ENCODE measurements at regions not wholly inside any gene's neighbourhood (a gene's known extent, or its start where the extent isn't known, plus 50 kb on each side); places are given as distances from the start of the nearest gene placed in this dataset.

GRCh38 chr1:170351366-170351946 lies 180.5 kb upstream of the GORAB start:
- Histone ChIP-seq H3K79me2 (ENCODE audit: control insufficient read depth, insufficient read depth, low read length) (no peaks in the 10 kb centered on the region), H3K9ac (ENCODE audit: control insufficient read depth, extremely low read depth, insufficient read depth, low read length) (no peak overlapping the region), H3K36me3 (ENCODE audit: control insufficient read depth in 2 of 2, extremely low read depth in 1 of 2, insufficient read depth in 2 of 2, low read length in 2 of 2) (no peaks in the 10 kb centered on the region), H3K9me3 (ENCODE audit: control insufficient read depth, low read depth, low read length) (no peaks in the 10 kb centered on the region), H3K4me1 (ENCODE audit: control insufficient read depth, extremely low read depth, insufficient read depth, low read length) (no peaks in the 10 kb centered on the region), H2AFZ (ENCODE audit: control insufficient read depth, low read length) (no peak overlapping the region), H3K27me3 (ENCODE audit: control insufficient read depth, extremely low read depth, insufficient read depth, low read length) (no peaks in the 10 kb centered on the region), H4K20me1 (ENCODE audit: control insufficient read depth, extremely low read depth, insufficient read depth, low read length) (no peaks in the 10 kb centered on the region), H3K4me3 (ENCODE audit: control insufficient read depth in 2 of 3, extremely low read depth in 1 of 3, insufficient read depth in 2 of 3, low read depth in 1 of 3, low read length in 3 of 3) (no peak overlapping the region), H3K9me1 (ENCODE audit: control insufficient read depth, extremely low read depth, insufficient read depth, low read length) (no peaks in the 10 kb centered on the region), H3K4me2 (ENCODE audit: control insufficient read depth, extremely low read depth, insufficient read depth, low read depth, low read length) (no peak overlapping the region), H3K27ac (ENCODE audit: control insufficient read depth, insufficient read depth, low read length) (no peak overlapping the region)
- no peak for DNase-seq (ENCODE audit: low read depth, low spot score)
- dilution Hi-C loops (cut with MboI; ENCODE audit: extremely low pct_ligation_motif_present, low sequenced_read_pairs) = no loop called here
- TF ChIP-seq EZH2 (IDR thresholded peaks at IDR 0.05; ENCODE audit: low read length) = no peak
- TF ChIP-seq CTCF (optimal IDR thresholded peaks at IDR 0.05 in 1 of 3, IDR thresholded peaks at IDR 0.05 in 1 of 3, conservative IDR thresholded peaks at IDR 0.05 in 1 of 3; ENCODE audit: extremely low read depth in 1 of 3, insufficient read depth in 2 of 3, low read length in 3 of 3) = no peak
- no peak for FAIRE-seq

DNA sequence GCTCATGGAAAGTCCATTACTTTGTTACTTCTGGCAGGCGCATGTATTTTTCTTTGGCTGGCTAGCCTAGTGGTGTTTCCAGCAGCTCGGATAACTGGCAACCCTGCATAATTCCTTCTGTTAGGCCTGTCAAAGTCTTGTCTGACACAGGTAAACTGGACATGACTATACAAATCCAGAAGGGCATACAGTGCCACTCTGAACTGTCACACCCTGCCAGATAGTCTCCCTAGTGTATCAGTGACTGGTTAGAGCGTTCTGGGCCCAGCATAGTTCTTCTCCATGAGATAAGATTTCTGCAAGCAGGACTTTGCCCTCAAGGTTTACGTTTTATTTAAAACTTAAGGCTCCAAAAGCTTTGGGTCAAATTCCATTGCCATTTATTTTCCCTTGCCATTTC lies 177.7 kb upstream of the GORAB start:
- Histone ChIP-seq H2AFZ (ENCODE audit: control insufficient read depth, low read length) (no peak overlapping the region), H3K4me1 (ENCODE audit: control insufficient read depth, extremely low read depth, insufficient read depth, low read length) (no peaks in the 10 kb centered on the region), H3K9ac (ENCODE audit: control insufficient read depth, extremely low read depth, insufficient read depth, low read length) (no peak overlapping the region), H3K27me3 (ENCODE audit: control insufficient read depth, extremely low read depth, insufficient read depth, low read length) (no peaks in the 10 kb centered on the region), H3K4me3 (ENCODE audit: control insufficient read depth in 2 of 3, extremely low read depth in 1 of 3, insufficient read depth in 2 of 3, low read depth in 1 of 3, low read length in 3 of 3) (no peak overlapping the region), H3K79me2 (ENCODE audit: control insufficient read depth, insufficient read depth, low read length) (no peaks in the 10 kb centered on the region), H3K36me3 (ENCODE audit: control insufficient read depth in 2 of 2, extremely low read depth in 1 of 2, insufficient read depth in 2 of 2, low read length in 2 of 2) (no peaks in the 10 kb centered on the region), H4K20me1 (ENCODE audit: control insufficient read depth, extremely low read depth, insufficient read depth, low read length) (no peaks in the 10 kb centered on the region), H3K27ac (ENCODE audit: control insufficient read depth, insufficient read depth, low read length) (no peak overlapping the region), H3K4me2 (ENCODE audit: control insufficient read depth, extremely low read depth, insufficient read depth, low read depth, low read length) (no peak overlapping the region), H3K9me3 (ENCODE audit: control insufficient read depth, low read depth, low read length) (no peaks in the 10 kb centered on the region), H3K9me1 (ENCODE audit: control insufficient read depth, extremely low read depth, insufficient read depth, low read length) (no peaks in the 10 kb centered on the region)
- DNase-seq (ENCODE audit: low read depth, low spot score) = no peak
- dilution Hi-C loops (cut with MboI; ENCODE audit: extremely low pct_ligation_motif_present, low sequenced_read_pairs) = no loop called here
- FAIRE-seq = no peak
- TF ChIP-seq EZH2 (IDR thresholded peaks at IDR 0.05; ENCODE audit: low read length) (no peak), CTCF (optimal IDR thresholded peaks at IDR 0.05 in 1 of 3, IDR thresholded peaks at IDR 0.05 in 1 of 3, conservative IDR thresholded peaks at IDR 0.05 in 1 of 3; ENCODE audit: extremely low read depth in 1 of 3, insufficient read depth in 2 of 3, low read length in 3 of 3) (no peak)

All from keratinocyte (primary cell).